ENCODE measurements at regions not wholly inside any gene's neighbourhood (a gene's known extent, or its start where the extent isn't known, plus 50 kb on each side); places are given as distances from the start of the nearest gene placed in this dataset.

DNA sequence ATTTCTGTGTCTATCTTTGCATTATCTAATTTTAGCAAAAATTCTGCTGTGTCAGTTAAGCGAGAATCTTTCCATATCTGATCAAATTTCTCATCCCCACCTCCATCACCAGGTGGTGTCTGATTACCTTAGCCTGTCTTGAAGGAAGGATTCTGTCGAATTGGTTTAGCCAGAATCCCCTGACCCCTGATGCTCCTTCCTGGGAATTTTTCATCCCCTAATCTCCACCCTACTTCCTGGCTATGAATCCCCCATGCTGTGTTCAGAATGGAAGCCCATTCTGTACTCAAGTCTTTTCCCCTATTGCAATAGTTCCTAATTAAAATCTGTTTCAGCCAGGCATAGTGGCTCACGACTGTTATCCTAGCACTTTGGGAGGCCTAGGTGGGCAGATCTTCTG is 216.1 kb downstream of the SKIDA1 start:
- TF ChIP-seq EZH2 (IDR thresholded peaks at IDR 0.05): no peak
- no peak for TF ChIP-seq POLR2AphosphoS5 (IDR thresholded peaks at IDR 0.05; ENCODE audit: borderline replicate concordance, low read depth, low read length)
- TF ChIP-seq FOXP2 (optimal IDR thresholded peaks at IDR 0.05; ENCODE audit: control extremely low read depth, extremely low read length, insufficient read depth): no peak

Data from SK-N-MC (cell line).